ENCODE measurements at regions not wholly inside any gene's neighbourhood (a gene's known extent, or its start where the extent isn't known, plus 50 kb on each side); places are given as distances from the start of the nearest gene placed in this dataset.

GRCh38 chr6:9638861-9639260 is 776.0 kb downstream of the TFAP2A start:
- TF ChIP-seq CTCF (conservative IDR thresholded peaks at IDR 0.05; ENCODE audit: low read depth, low read length) = no peak
- TF ChIP-seq EZH2 (IDR thresholded peaks at IDR 0.05; ENCODE audit: low read length, unreplicated experiment) = no peak

All from PC-3 (cell line).